H1 (cell line): ENCODE measurements at regions not wholly inside any gene's neighbourhood (a gene's known extent, or its start where the extent isn't known, plus 50 kb on each side); places are given as distances from the start of the nearest gene placed in this dataset.

Experiments used
- CTCF ChIA-PET: fragments of 300-600 bp; sonication (Branson Sonifier 250); formaldehyde crosslinking; loops from one replicate; lab custom pipeline; 2021; ENCODE audit not compliant: partially characterized antibody; lab: Charles Lee
- POLR2A ChIA-PET: fragments of 300-600 bp; sonication (Branson Sonifier 250); formaldehyde crosslinking; loops from one replicate; lab custom pipeline; 2021; ENCODE audit warnings: inconsistent platforms; ENCODE audit not compliant: partially characterized antibody; lab: Charles Lee
- DNase-seq, 2 experiments: peaks; one replicate each; pipeline versions ENCODE4 v3.0.0 to v3.0.0-alpha.2; 2010 to 2022; ENCODE audit warnings: low spot score in 2 of 2, low read depth in 1 of 2, mixed read lengths in 1 of 2
- FAIRE-seq: peaks from 2 replicates; lab custom pipeline; 2011; peaks lifted over from hg19 to GRCh38; lab: Jason Lieb, UNC
- H2AFZ ChIP-seq: 2 replicates; pipeline ENCODE4 v1.8.1; 2012; ENCODE audit warnings: low read length, inconsistent platforms
- H2AK5ac ChIP-seq: 2 replicates; pipeline ENCODE4 v1.6.1; 2013; ENCODE audit warnings: low read depth, low read length
- H2BK120ac ChIP-seq: replicated peaks from 2 replicates; pipeline ENCODE3; 2013; ENCODE audit warnings: low read depth, low read length, inconsistent platforms
- H2BK12ac ChIP-seq: 2 replicates; pipeline ENCODE4 v1.6.1; 2013; ENCODE audit warnings: low read depth, low read length
- H2BK15ac ChIP-seq: 2 replicates; pipeline ENCODE4 v1.6.1; 2013; ENCODE audit warnings: low read length
- H2BK20ac ChIP-seq: 2 replicates; pipeline ENCODE4 v1.6.1; 2013; ENCODE audit warnings: low read length
- H2BK5ac ChIP-seq: 2 replicates; pipeline ENCODE4 v1.6.1; 2013; ENCODE audit warnings: low read depth, low read length
- H3K14ac ChIP-seq: 2 replicates; pipeline ENCODE4 v1.6.1; 2013; ENCODE audit warnings: inconsistent platforms; ENCODE audit not compliant: insufficient read length
- H3K18ac ChIP-seq: 2 replicates; pipeline ENCODE4 v1.6.1; 2013; ENCODE audit warnings: low read length; ENCODE audit errors: extremely low read depth
- H3K23ac ChIP-seq: 2 replicates; pipeline ENCODE4 v1.6.1; 2013; ENCODE audit warnings: inconsistent platforms; ENCODE audit not compliant: insufficient read length
- H3K23me2 ChIP-seq: 2 replicates; pipeline ENCODE4 v1.6.1; 2013; ENCODE audit warnings: low read depth, low read length
- H3K27ac ChIP-seq: 2 replicates; pipeline ENCODE4 v1.6.1; 2011; ENCODE audit warnings: low read depth, low read length, inconsistent platforms
- H3K27me3 ChIP-seq, 4 experiments: replicated peaks in 1 of 4; 1 replicate in 1 of 4; 2 replicates in 3 of 4; pipeline versions ENCODE4 v1.6.1 to v1.8.1; 2011 to 2013; ENCODE audit warnings: low read length in 3 of 4, mild to moderate bottlenecking in 3 of 4, inconsistent platforms in 2 of 4, mixed read lengths in 2 of 4, moderate library complexity in 1 of 4; ENCODE audit not compliant: control insufficient read depth in 3 of 4, insufficient read depth in 3 of 4; ENCODE audit errors: extremely low read depth in 1 of 4
- H3K36me3 ChIP-seq, 4 experiments: 2 replicates each; pipeline versions ENCODE4 v1.6.1 to v1.8.1; 2011 to 2013; ENCODE audit warnings: mild to moderate bottlenecking in 4 of 4, low read length in 3 of 4, moderate library complexity in 2 of 4, control low read depth in 1 of 4, inconsistent platforms in 1 of 4; ENCODE audit not compliant: insufficient read depth in 4 of 4, control insufficient read depth in 2 of 4
- H3K4ac ChIP-seq: replicated peaks from 2 replicates; pipeline ENCODE3; 2013; ENCODE audit warnings: low read length, low read depth, mixed read lengths, inconsistent platforms; ENCODE audit not compliant: insufficient read length
- H3K4me1 ChIP-seq, 4 experiments: replicated peaks in 1 of 4; 1 replicate in 1 of 4; 2 replicates in 3 of 4; pipeline versions ENCODE4 v1.6.1 to v1.8.1; 2011 to 2013; ENCODE audit warnings: low read length in 3 of 4, inconsistent platforms in 2 of 4, mixed read lengths in 1 of 4; ENCODE audit not compliant: insufficient read depth in 4 of 4, control insufficient read depth in 3 of 4
- H3K4me2 ChIP-seq, 2 experiments: 2 replicates each; pipeline versions ENCODE4 v1.6.1 to v1.8.1; 2011 to 2013; ENCODE audit warnings: low read depth in 2 of 2, low read length in 2 of 2, control low read depth in 1 of 2, inconsistent platforms in 1 of 2, mild to moderate bottlenecking in 1 of 2; ENCODE audit not compliant: insufficient read depth in 1 of 2
- H3K4me3 ChIP-seq, 4 experiments: fragments of 200-600, 300-600 bp in 1 of 4; sonication (generic), shearing (Covaris generic), sonication (Bioruptor Twin) in 1 of 4; 2 replicates each; pipeline versions ENCODE4 v1.5.1 to v1.8.1; 2011 to 2016; ENCODE audit warnings: low read length in 4 of 4, low read depth in 3 of 4, control low read depth in 2 of 4, inconsistent platforms in 2 of 4, mild to moderate bottlenecking in 2 of 4, mixed read lengths in 1 of 4, moderate library complexity in 1 of 4; ENCODE audit not compliant: insufficient read depth in 2 of 4; ENCODE audit errors: extremely low read depth in 1 of 4
- H3K56ac ChIP-seq: replicated peaks from 2 replicates; pipeline ENCODE3; 2013; ENCODE audit warnings: low read depth, mild to moderate bottlenecking, mixed read lengths, low read length, inconsistent platforms; ENCODE audit not compliant: insufficient read length
- H3K79me1 ChIP-seq: 2 replicates; pipeline ENCODE4 v1.6.1; 2013; ENCODE audit warnings: low read depth, low read length, control low read depth
- H3K79me2 ChIP-seq, 2 experiments: 2 replicates each; pipeline versions ENCODE4 v1.6.1 to v1.8.1; 2012 to 2013; ENCODE audit warnings: low read length in 2 of 2, mild to moderate bottlenecking in 2 of 2, inconsistent platforms in 1 of 2; ENCODE audit not compliant: insufficient read depth in 2 of 2, control insufficient read depth in 1 of 2
- H3K9ac ChIP-seq, 4 experiments: replicated peaks in 1 of 4; 1 replicate in 1 of 4; 2 replicates in 3 of 4; pipeline versions ENCODE4 v1.6.1 to v1.8.1; 2011 to 2013; ENCODE audit warnings: low read depth in 3 of 4, low read length in 3 of 4, control low read depth in 2 of 4, mild to moderate bottlenecking in 2 of 4, moderate library complexity in 2 of 4, inconsistent platforms in 1 of 4; ENCODE audit errors: extremely low read depth in 1 of 4
- H3K9me3 ChIP-seq, 2 experiments: 2 replicates each; pipeline versions ENCODE4 v1.6.1 to v1.8.1; 2012 to 2013; ENCODE audit warnings: mild to moderate bottlenecking in 2 of 2, moderate library complexity in 2 of 2, control low read depth in 1 of 2, inconsistent platforms in 1 of 2, low read depth in 1 of 2, low read length in 1 of 2, mixed read lengths in 1 of 2; ENCODE audit not compliant: insufficient read depth in 2 of 2
- H4K20me1 ChIP-seq, 2 experiments: replicated peaks in 1 of 2; 2 replicates each; pipeline versions ENCODE3 to v1.8.1; 2011 to 2013; ENCODE audit warnings: inconsistent platforms in 2 of 2, low read length in 2 of 2, mild to moderate bottlenecking in 1 of 2; ENCODE audit not compliant: insufficient read depth in 2 of 2, control insufficient read depth in 1 of 2
- H4K5ac ChIP-seq: 2 replicates; pipeline ENCODE4 v1.6.1; 2013; ENCODE audit warnings: low read length, low read depth, mixed read lengths, inconsistent platforms; ENCODE audit not compliant: insufficient read length
- H4K8ac ChIP-seq: 2 replicates; pipeline ENCODE4 v1.8.0; 2013; ENCODE audit warnings: mild to moderate bottlenecking, moderate library complexity, low read length, inconsistent platforms; ENCODE audit not compliant: insufficient read depth; ENCODE audit errors: extremely low read depth
- H4K91ac ChIP-seq: replicated peaks from 2 replicates; pipeline ENCODE3; 2013; ENCODE audit warnings: low read length, mixed read lengths, inconsistent platforms; ENCODE audit not compliant: insufficient read length
- ASH2L ChIP-seq: fragments of 200-600, 300-600 bp; sonication (generic); IDR thresholded peaks from one replicate; pipeline ENCODE4 v1.7.1; 2017; ENCODE audit warnings: low read length
- CTCF ChIP-seq, 3 experiments: IDR thresholded peaks; 1 replicate in 2 of 3; 2 replicates in 1 of 3; pipeline versions ENCODE4 v1.5.1 to v1.6.1; 2011; ENCODE audit warnings: low read length in 3 of 3, mild to moderate bottlenecking in 3 of 3, inconsistent platforms in 2 of 3, low read depth in 1 of 3, moderate library complexity in 1 of 3; ENCODE audit not compliant: insufficient read depth in 1 of 3; ENCODE audit errors: control extremely low read depth in 1 of 3
- JUND ChIP-seq: IDR thresholded peaks from 2 replicates; pipeline ENCODE4 v1.6.1; 2011; ENCODE audit warnings: mild to moderate bottlenecking, improper control_type of control experiment, low read length
- KDM1A ChIP-seq: fragments of 200-600, 300-600 bp; sonication (generic); IDR thresholded peaks from 2 replicates; pipeline ENCODE4 v1.7.1; 2016; ENCODE audit warnings: mild to moderate bottlenecking, low read length, borderline replicate concordance
- SP1 ChIP-seq: IDR thresholded peaks from 2 replicates; pipeline ENCODE4 v1.6.1; 2011; ENCODE audit warnings: low read depth, low read length
- SP4 ChIP-seq: IDR thresholded peaks from 2 replicates; pipeline ENCODE4 v1.6.1; 2012; ENCODE audit warnings: low read length, inconsistent platforms
- TAF7 ChIP-seq: optimal IDR thresholded peaks from 2 replicates; pipeline ENCODE3; 2011; ENCODE audit warnings: low read depth, mild to moderate bottlenecking, inconsistent platforms, low read length, moderate library complexity, borderline replicate concordance
- WGBS, 2 experiments: shearing (Covaris generic) in 1 of 2; methylation state at CpG; one replicate each; pipeline versions ENCODE4 v1.1.6 to v1.1.7; 2013 to 2015; ENCODE audit warnings: low lambda C conversion rate in 2 of 2, mixed read lengths in 2 of 2, inconsistent platforms in 1 of 2, low coverage in 1 of 2, missing lambda C conversion rate in 1 of 2; ENCODE audit not compliant: insufficient replicate concordance in 2 of 2, insufficient coverage in 1 of 2, insufficient read length in 1 of 2; ENCODE audit errors: extremely low coverage in 1 of 2, missing lambda C conversion rate in 1 of 2; 5-methylcytosine and 5-hydroxymethylcytosine counted together

GRCh38 chr5:56429110-56429561 is 196.0 kb upstream of the ANKRD55 start:
- ChIA-PET CTCF (interaction anchor here (1.6 kb wide), 1 partner anchor 165 kb away, joined by 3 read pairs; no protein-coding TSS in a partner anchor), POLR2A (no interaction called here)
- Histone ChIP-seq H2AK5ac (no peak overlapping the region), H3K23me2 (no peaks in the 10 kb centered on the region; the same call in 1 of the 2 replicates), H3K79me1 (no peaks in the 10 kb centered on the region), H3K4me3 (no peak overlapping the region), H2BK120ac (no peak overlapping the region), H3K4ac (no peak overlapping the region), H2BK5ac (no peak overlapping the region), H3K4me2 (no peak overlapping the region), H3K9ac (no peak overlapping the region), H4K8ac (no peak overlapping the region), H3K56ac (no peak overlapping the region), H2BK12ac (no peak overlapping the region), H3K18ac (no peak overlapping the region), H4K20me1 (no peaks in the 10 kb centered on the region), H3K23ac (no peak overlapping the region), H3K4me1 (no peaks in the 10 kb centered on the region), H3K79me2 (no peaks in the 10 kb centered on the region), H3K27me3 (no peaks in the 10 kb centered on the region), H4K5ac (no peak overlapping the region), H3K27ac (no peak overlapping the region), H3K36me3 (no peaks in the 10 kb centered on the region), H3K9me3 (no peaks in the 10 kb centered on the region), H4K91ac (no peak overlapping the region), H2BK15ac (no peak overlapping the region), H2AFZ (no peak overlapping the region), H2BK20ac (no peak overlapping the region), H3K14ac (no peak overlapping the region)
- TF ChIP-seq TAF7 (no peak), JUND (no peak), SP1 (no peak), KDM1A (no peak), ASH2L (no peak), SP4 (no peak), CTCF (IDR thresholded peaks at IDR 0.05; ENCODE audit: control extremely low read depth in 1 of 3, insufficient read depth in 1 of 3, low read depth in 1 of 3, low read length in 3 of 3) (no peak)
- FAIRE-seq (no peak), DNase-seq (no peak)
- 92% methylated on average over 6 of the region's 6 CpGs; no CpG with 5 or more reads in 1 of the 2 experiments for WGBS, 2 experiments
